Caki2 (cell line): ENCODE measurements at regions not wholly inside any gene's neighbourhood (a gene's known extent, or its start where the extent isn't known, plus 50 kb on each side); places are given as distances from the start of the nearest gene placed in this dataset.
"Not testable (repeated sequence)": the region's sequence is repeated elsewhere in the genome, so short reads cannot be mapped to it uniquely, and the experiment has no call there.

Experiments used
- DNase-seq: peaks from one replicate; pipeline ENCODE4 v3.0.0-alpha.2; 2015; ENCODE audit warnings: low read depth
- in situ Hi-C: cut with HindIII; loops from 2 replicates; pipeline ENCODE4 v1.10.0; 2016; ENCODE audit warnings: low sequenced_read_pairs, low pct_unique_long_range_greater_than_20kb, mixed read lengths

DNA sequence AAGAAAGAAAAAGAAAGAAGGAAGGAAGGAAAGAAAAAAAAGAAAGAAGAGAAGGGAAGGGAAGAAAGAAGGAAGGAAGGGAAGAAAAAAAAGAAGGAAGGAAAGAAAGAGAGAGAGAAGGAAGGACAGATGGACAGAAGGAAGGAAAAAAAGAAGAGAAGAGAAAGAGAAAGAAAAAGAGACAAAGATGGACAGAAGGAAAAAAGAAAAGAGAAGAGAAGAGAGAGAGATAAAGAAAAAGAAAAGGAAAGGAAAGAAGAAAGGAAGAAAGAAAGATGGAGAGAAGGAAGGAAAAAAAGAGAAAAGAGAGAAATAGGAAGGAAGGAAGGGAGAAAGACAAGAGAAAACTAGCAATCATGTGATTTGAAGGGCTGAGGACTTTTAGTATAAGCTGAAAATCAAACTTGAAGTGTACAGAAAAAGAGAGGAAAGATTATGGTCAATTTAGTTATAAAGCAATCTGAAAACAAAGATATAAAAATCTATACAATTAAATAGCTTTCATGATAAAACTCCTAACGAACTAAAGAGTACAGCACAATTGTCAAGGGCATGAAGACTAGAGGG, 115.3 kb downstream of the LTN1 start:
- DNase-seq, result no peak
- in situ Hi-C loops, result no loop called here

DNA sequence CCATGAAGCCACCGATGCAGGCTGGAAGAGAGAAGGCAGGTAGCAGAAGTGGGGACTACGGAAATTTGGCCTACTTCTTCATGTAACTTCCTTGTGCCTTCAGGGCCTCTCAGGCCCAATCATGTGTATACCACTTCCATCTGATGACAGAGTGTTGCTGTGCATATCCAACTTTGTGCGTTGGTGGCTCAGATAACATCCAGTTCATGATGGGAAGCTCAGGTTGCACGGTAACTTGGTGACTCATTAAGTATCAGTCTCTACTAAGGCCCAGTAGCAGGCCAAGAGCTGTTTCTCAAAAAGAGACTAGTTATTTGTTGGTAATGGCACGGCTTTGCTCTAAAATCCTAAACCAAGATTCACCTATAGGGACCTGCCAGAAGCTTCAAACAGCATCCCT, 117.6 kb downstream of the LTN1 start:
- DNase-seq, result no peak
- in situ Hi-C loops, result no loop called here

DNA sequence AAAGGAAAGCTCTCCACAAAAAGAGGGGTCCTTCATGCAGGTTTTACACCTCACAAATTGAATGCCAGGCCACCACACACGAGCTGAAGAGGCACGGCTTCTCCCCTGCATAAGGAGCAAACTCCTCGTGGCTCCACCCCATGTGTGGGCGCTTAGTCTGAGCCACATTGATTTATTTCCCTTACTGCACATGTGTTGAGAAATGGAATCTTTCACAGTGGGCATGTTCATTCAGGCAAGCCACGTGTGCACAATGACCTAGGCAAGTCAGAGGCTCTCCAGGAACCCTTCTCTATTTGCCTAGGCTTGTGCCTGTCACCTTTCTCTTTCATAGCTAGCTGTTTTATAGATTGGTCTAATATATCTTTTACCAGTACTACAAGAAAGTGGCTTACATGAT, 120.5 kb downstream of the LTN1 start:
- DNase-seq, result no peak
- in situ Hi-C loops, result no loop called here

DNA sequence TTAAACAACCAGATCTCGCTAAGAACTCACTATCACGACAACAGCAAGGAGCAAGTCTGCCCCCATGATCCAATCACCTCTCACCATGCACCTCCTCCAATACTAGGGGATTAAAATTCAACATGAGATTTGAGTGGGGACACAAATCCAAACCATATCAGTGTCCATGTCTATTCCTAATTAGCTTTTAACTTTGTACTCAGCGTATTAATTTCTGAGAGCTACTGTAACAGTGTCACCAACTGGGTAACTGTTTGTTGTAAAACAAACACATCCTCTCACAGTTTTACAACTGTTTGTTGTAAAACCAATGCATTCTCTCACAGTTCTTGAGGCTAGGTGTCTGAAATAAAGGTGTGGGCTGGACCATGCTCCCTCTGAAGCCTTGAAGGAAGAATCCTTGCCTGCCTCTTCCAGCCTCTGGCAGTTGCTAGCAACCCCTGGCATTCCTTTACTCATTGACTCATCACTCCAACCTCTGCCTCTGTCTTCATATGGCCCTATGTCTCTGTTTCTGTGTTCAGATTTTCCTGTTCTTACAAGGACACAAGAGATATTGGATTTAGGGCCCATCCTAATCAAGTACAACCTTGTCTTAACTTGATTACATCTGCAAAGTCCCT, 121.2 kb downstream of the LTN1 start:
- in situ Hi-C loops, result no loop called here

DNA sequence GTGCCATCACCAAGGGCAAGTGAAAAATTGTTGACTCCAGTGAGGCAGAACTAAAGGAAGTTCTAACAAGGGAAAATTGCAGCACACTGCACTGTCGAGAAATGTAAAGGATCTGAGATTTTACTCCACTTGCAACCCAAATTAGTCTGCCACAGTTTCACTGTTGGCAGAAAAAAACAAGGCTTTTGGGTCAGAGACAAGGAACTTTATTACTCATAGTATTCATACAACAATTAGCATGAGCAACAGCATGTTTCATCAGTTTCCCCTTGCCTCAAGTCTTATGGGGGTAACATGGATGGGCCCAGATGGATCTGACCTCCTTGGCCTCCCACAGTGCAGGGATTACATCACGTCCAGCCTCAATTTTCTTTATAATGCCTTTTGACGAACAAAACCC, 125.3 kb downstream of the LTN1 start:
- DNase-seq, result no peak
- in situ Hi-C loops, result no loop called here

More for the DNA sequence above, 121.2 kb downstream of the LTN1 start:
- DNase-seq, result no peak

DNA sequence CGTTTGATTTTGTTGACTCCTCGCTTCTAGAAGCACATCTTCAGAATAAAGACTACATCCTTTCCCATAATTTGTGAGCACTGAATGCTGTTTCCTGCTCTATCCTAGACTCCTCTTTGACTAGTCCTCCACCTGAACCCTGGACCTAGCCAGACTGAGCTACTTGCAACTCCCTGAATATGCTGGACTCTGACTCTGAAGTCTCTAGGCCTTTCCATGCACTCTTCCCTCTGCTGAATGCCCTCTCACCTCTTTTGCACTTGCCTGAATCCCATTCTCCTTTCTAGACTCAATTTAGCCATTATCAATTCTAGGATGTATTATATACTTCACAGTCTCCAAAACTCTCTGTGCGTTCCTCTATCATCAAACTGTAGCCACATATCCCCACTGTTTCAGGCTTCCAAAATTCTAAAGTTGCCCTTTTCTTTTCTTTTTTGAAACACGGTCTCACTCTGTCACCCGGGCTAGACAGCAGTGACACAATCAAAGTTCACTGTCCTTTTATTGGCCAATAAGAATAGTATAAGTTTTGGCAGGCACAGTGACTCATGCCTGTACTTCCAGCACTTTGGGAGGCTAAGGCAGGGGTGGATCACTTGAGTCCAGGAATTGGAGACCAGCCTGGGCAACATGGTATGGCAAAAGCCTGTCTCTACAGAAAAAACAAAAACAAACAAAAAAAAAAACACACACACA, 127.0 kb downstream of the LTN1 start:
- in situ Hi-C loops, result no loop called here
- no peak for DNase-seq

DNA sequence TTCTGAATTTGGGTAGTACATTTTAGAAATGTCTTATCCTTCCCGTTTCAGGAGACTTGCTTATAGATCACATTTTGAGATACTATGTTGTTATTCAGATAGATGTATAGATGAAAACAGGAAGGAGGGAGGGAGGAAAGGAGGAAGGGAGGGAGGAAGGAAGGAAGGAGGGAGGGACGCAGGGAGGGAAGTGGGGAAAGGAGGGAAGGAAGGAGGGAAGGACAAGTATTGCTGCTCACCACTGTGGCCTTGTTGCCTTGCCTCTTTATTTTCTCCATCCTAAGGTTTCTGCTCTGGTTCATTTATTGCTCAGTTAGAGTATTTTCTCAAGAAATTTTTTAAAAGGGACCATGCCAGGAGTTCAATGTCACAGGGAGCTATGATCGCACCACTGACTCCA, 134.3 kb downstream of the LTN1 start:
- DNase-seq, result no peak
- in situ Hi-C loops, result no loop called here

DNA sequence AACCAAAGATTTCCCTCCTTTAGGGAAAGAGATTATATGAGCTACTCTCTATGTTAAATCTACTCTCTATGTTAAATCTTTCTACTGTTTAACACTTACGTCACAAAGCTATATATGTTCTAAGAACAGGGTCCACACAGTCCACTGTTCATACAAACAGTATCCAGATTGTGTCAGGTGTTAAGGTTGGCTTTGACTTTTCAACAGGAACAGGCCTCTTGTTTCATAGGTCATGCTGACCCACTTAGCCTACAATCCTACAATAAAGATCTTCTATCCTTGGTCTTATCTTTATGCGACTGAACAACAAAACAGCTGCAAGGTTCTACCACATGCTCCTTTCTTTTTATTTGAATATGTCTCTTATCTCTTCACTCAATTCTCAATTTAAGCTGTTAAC, 134.9 kb downstream of the LTN1 start:
- in situ Hi-C loops, result no loop called here
- DNase-seq, result no peak

DNA sequence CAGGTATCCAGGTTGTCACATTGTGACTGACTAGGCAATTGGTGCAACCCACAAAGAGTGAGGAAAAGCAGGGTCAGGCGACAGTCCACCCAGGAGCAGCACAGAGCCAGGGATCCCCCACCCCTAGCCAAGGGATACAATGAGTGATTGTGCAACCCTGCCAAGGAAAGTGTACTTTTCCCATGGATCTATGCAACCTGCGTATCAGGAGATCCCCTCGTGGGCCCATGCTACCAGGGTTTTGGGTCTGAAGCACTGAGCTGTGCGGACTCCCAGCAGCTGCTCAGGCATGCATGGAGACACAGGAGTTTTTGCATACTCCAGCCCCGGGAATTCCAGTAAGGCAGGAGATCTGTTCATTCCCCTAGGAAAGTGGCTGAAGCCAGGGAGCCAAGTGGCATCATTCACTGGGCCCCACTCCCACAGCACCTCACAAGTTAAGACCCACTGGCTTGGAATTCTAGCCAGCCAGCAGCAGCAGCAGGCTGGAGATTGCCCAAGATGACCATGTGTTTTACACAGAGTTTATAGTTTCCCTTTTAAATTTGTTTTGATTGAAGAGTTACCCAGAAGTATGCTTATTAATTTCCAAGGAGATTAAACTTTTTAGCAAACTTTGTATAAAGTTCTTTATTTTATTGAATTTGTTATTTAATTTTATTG, 136.0 kb downstream of the LTN1 start:
- in situ Hi-C loops, result no loop called here
- no peak for DNase-seq

DNA sequence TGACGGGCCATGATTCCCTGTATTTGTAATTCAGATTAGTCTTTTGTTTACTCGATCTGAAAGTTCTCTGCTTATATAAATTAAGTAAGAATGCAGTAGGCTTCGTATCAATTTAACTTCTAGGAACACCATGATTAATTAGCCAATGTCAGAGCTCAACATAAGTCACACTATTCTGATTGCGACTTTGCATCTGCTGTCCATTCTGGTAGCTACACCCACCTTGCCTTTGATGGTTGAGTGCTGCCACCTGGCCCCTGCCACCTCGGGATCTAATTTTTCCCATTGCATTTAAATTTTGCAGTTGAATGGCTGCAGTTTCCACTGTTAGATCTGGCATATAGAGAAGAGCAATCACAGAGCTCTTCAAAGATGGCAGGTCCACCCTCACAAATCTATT, 140.0 kb downstream of the LTN1 start:
- in situ Hi-C loops, result no loop called here
- DNase-seq, result no peak

DNA sequence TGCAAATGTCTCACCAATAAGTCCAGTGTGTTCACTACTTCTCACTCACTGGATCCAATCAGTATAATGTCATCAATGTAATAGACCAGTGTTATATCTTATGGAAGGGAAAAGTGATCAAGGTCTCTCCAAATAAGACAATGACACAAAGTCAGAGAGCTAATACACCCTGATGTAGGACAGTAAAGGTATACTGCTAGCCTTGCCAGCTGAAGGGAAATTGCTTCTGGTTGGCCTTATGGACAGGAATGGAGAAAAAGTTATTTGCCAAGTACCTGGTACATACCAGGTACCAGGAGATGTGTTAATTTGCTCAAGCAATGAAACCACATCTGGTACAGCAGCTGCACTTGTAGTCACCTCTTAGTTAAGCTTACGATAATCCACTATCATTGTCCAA, 141.0 kb downstream of the LTN1 start:
- DNase-seq, result no peak
- in situ Hi-C loops, result no loop called here

DNA sequence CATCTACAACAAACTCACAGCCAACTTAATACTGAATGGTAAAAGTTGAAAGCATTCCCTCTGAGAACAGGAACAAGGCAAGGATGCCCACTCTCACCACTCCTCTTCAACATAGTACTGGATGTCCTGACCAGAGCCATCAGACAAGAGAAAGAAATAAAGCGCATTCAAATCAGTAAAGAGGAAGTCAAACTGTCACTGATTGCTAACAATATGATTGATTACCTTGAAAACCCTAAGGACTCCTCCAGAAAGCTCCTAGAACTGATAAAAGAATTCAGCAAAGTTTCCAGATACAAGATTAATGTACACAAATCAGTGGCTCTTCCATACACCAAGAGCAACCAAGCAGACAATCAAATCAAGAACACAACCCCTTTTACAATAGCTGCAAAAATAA, 153.4 kb downstream of the LTN1 start:
- in situ Hi-C loops, DNase-seq: not testable (repeated sequence)

DNA sequence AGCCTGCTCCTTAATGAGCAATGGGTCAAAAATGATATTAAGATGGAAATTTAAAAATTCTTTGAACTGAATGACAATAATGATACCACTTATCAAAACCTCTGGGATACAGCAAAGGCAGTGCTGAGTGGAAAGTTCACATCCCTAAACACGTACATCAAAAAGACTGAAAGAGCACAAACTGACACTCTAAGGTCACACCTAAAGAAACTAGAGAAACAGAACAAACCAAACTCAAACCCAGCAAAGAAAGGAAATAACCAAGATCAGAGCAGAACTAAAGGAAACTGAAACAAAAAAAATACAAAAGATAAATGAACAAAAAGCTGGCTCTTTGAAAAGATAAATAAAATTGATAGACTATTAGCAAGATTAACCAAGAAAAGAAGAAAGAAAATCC, 155.3 kb downstream of the LTN1 start:
- in situ Hi-C loops, DNase-seq: not testable (repeated sequence)

DNA sequence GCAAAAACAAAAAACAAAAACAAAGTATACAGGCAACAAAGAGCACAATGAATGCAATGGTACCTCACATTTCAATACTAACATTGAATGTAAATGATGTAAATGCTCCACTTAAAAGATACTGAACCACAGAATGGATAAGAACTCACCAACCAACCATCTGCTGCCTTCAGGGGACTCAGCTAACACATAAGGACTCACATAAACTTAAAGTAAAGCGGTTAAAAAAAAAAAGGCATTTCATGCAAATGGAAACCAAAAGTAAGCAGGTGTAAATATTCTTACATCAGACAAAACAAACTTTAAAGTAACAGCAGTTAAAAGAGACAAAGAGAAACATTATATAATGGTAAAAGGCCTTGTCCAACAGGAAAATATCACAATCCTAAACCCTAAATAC, 156.1 kb downstream of the LTN1 start:
- DNase-seq, in situ Hi-C loops: not testable (repeated sequence)

DNA sequence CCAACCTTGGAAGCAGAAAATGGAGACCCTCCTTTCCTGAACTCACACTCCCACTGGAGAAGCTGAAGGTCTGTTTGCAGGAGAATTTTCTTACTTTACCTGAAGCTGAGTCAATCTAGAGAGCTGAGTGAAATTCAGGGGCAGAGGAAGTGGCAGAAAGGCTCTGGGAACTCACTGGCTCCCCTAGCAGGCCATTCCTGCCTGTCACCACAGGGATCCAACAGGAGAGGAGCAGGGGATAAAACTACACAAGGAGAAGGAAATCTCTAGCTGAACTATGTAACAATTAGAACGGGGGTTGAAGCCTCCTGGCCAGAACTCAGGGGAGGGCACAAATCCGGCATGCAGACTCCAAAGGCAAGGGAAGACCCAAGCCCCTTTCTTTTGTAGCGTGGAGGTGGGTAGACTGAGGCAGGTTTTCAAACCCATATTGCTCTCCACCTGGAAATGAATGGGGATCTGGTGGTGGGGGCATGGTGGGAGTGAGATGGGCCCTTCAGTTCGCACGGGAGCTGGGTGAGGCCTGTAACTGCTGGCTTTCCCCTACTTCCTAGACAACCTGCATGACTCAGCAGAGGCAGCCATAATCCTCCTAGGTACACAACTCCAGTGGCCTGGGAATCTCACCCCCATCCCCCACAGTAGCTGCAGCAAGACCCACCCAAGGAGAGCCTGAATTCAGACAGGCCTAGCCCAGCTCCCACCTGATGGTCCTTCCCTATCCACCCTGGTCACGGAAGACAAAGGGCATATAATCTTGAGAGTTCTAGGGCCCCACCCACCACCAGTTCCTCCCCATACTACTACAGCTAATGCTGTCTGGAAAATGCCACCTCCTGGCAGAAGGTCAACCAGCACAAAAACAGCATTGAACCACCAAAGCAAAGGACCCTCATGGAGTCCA, 158.1 kb downstream of the LTN1 start:
- in situ Hi-C loops, result no loop called here
- no peak for DNase-seq

DNA sequence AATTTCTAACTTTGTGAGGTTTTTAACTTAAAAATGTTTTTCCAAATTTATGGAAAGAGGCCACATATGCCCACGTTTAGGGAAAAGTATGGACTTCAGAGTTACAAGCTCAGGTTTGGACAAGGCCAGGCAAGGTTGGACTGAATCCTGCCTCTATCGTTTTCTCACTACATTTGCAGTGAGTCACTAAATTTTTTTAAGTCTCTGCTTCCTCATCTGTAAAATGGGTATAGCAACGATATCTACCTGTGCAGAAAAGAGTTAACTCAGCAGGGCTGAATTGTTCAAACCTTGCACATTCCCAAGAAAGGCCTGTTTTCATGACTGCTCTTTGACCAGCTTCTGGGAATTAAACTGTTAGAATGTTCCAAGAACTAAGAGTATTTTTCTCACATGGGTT, 159.1 kb downstream of the LTN1 start:
- DNase-seq, result no peak

DNA sequence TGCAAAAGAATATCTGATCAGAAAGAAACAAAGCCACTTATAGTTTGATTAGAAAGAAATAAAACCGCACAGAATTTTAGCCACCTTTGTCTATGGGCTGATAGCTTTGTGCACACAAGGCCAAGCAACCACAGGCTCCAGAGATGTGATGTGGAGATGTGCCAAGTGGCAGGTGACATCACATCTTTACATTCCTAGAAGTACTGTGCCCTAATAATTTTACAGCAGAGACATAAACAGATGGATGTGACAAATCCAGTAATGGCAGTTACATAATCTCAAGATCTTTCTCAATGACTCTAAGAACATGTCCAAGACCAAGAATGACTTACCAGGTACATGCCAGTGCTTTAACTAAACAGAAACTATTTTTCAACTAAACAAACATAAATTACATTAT, 159.5 kb downstream of the LTN1 start:
- DNase-seq, result no peak

More for the DNA sequence above, 159.1 kb downstream of the LTN1 start:
- in situ Hi-C loops, result no loop called here

DNA sequence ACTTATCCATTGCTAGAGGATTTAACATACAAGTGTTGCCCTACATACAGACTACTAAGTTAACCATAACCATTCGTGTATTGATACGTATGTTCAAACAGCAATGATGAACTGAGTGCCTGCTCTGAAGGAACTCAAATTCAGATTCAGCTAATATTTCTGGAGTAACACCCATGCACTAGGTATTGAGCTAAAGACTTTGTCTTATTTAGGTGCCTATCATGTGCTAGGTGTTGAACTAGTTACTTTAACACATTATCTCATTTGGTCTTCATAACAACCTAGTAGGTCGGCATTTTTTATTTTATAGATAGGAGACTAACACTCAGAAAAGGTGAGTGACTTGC, 160.0 kb downstream of the LTN1 start:
- in situ Hi-C loops, result no loop called here
- no peak for DNase-seq

More for the DNA sequence above, 159.5 kb downstream of the LTN1 start:
- in situ Hi-C loops, result no loop called here
